ENCODE measurements at regions not wholly inside any gene's neighbourhood (a gene's known extent, or its start where the extent isn't known, plus 50 kb on each side); places are given as distances from the start of the nearest gene placed in this dataset.

DNA sequence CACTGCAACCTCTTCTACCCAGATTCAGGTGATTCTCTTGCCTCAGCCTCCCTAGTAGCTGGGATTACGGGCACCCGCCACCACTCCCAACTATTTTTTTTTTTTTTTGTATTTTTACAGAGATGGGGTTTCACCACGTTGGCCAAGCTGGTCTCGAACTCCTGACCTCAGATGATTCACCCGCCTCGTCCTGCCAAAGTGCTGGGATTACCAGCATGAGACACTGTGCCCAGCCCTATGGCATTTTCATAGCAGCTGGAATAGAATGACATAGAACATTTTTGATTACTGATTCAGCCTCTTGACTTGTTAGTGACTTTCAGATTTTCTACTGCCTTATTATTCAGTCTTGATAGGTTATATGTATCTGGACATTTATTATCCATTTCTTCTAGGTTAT is 1046.2 kb downstream of the AMY1C start:
- TF ChIP-seq, protein P1, sequence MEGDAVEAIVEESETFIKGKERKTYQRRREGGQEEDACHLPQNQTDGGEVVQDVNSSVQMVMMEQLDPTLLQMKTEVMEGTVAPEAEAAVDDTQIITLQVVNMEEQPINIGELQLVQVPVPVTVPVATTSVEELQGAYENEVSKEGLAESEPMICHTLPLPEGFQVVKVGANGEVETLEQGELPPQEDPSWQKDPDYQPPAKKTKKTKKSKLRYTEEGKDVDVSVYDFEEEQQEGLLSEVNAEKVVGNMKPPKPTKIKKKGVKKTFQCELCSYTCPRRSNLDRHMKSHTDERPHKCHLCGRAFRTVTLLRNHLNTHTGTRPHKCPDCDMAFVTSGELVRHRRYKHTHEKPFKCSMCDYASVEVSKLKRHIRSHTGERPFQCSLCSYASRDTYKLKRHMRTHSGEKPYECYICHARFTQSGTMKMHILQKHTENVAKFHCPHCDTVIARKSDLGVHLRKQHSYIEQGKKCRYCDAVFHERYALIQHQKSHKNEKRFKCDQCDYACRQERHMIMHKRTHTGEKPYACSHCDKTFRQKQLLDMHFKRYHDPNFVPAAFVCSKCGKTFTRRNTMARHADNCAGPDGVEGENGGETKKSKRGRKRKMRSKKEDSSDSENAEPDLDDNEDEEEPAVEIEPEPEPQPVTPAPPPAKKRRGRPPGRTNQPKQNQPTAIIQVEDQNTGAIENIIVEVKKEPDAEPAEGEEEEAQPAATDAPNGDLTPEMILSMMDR (IDR thresholded peaks at IDR 0.05; ENCODE audit: borderline replicate concordance, extremely low read depth, low read length, poor library complexity, severe bottlenecking), result no peak
- TF ChIP-seq EZH2 (IDR thresholded peaks at IDR 0.05; ENCODE audit: borderline replicate concordance, low read depth, low read length, severe bottlenecking), result no peak
